GM18507 (cell line): ENCODE measurements at regions not wholly inside any gene's neighbourhood (a gene's known extent, or its start where the extent isn't known, plus 50 kb on each side); places are given as distances from the start of the nearest gene placed in this dataset.
"Not testable (repeated sequence)": the region's sequence is repeated elsewhere in the genome, so short reads cannot be mapped to it uniquely, and the experiment has no call there.

ENCODE experiments used
- DNase-seq: peaks from one replicate; pipeline ENCODE4 v3.0.0; 2011; ENCODE audit warnings: low read depth; ENCODE audit not compliant: insufficient read length; ENCODE audit errors: extremely low spot score
- FAIRE-seq: peaks from 2 replicates; lab custom pipeline; 2011; peaks lifted over from hg19 to GRCh38; lab: Jason Lieb, UNC

- DNase-seq (no peak), FAIRE-seq (no peak)
These were observed 253.3 kb downstream of the FAM72C start for GRCh38 chr1:143718524-143718923.

- DNase-seq (no peak), FAIRE-seq (no peak)
These were observed 253.8 kb downstream of the FAM72C start for GRCh38 chr1:143718021-143718420.

GRCh38 chr1:143717434-143717833 lies 254.4 kb downstream of the FAM72C start:
- no peak for FAIRE-seq

GRCh38 chr1:143714913-143715312 lies 256.9 kb downstream of the FAM72C start:
- not testable (repeated sequence) for FAIRE-seq, DNase-seq

More at GRCh38 chr1:143717434-143717833, 254.4 kb downstream of the FAM72C start:
- DNase-seq = no peak

GRCh38 chr1:143709606-143710259 lies 262.1 kb downstream of the FAM72C start:
- not testable (repeated sequence) for DNase-seq
- FAIRE-seq = peak; percentile 82

- FAIRE-seq, DNase-seq: not testable (repeated sequence)
These were observed 269.0 kb downstream of the FAM72C start for GRCh38 chr1:143702739-143703138.

GRCh38 chr1:143699731-143700130 lies 272.1 kb downstream of the FAM72C start:
- FAIRE-seq = no peak
- DNase-seq = no peak

- FAIRE-seq = no peak
- no peak for DNase-seq
These were observed 272.7 kb downstream of the FAM72C start for GRCh38 chr1:143699115-143699514.

- DNase-seq (no peak), FAIRE-seq (no peak)
These were observed 273.8 kb downstream of the FAM72C start for GRCh38 chr1:143698016-143698415.

GRCh38 chr1:143694085-143694484 lies 277.7 kb downstream of the FAM72C start:
- DNase-seq (no peak), FAIRE-seq (no peak)

GRCh38 chr1:143691971-143692529 lies 279.7 kb downstream of the FAM72C start:
- DNase-seq (no peak), FAIRE-seq (no peak)

GRCh38 chr1:143691400-143691891 lies 280.3 kb downstream of the FAM72C start:
- no peak for FAIRE-seq
- DNase-seq = no peak

- no peak for DNase-seq
- FAIRE-seq = no peak
These were observed 282.0 kb downstream of the FAM72C start for GRCh38 chr1:143689781-143690180.

- no peak for DNase-seq
- FAIRE-seq = no peak
These were observed 291.5 kb downstream of the FAM72C start for GRCh38 chr1:143680304-143680703.

GRCh38 chr1:143672983-143673382 lies 298.8 kb downstream of the FAM72C start:
- no peak for FAIRE-seq
- no peak for DNase-seq

GRCh38 chr1:143667730-143668129 lies 304.1 kb downstream of the FAM72C start:
- DNase-seq (no peak), FAIRE-seq (no peak)

GRCh38 chr1:143666851-143667250 lies 304.9 kb downstream of the FAM72C start:
- no peak for FAIRE-seq

GRCh38 chr1:143665606-143666005 lies 306.2 kb downstream of the FAM72C start:
- FAIRE-seq = no peak
- DNase-seq = no peak

More at GRCh38 chr1:143666851-143667250, 304.9 kb downstream of the FAM72C start:
- no peak for DNase-seq

GRCh38 chr1:143663056-143663455 lies 308.7 kb downstream of the FAM72C start:
- not testable (repeated sequence) for DNase-seq, FAIRE-seq

GRCh38 chr1:143661418-143662101 lies 310.2 kb downstream of the FAM72C start:
- FAIRE-seq (no peak), DNase-seq (no peak)
